HG03280 (cell line): ENCODE measurements at regions not wholly inside any gene's neighbourhood (a gene's known extent, or its start where the extent isn't known, plus 50 kb on each side); places are given as distances from the start of the nearest gene placed in this dataset.
"Not testable (repeated sequence)": the region's sequence is repeated elsewhere in the genome, so short reads cannot be mapped to it uniquely, and the experiment has no call there.

Source experiments
- ATAC-seq: cut with Tn5 transposase; IDR thresholded peaks from one replicate; pipeline ENCODE4 v1.9.1; 2021; ENCODE audit warnings: mild to moderate bottlenecking, moderate library complexity; ENCODE audit not compliant: unreplicated experiment

DNA sequence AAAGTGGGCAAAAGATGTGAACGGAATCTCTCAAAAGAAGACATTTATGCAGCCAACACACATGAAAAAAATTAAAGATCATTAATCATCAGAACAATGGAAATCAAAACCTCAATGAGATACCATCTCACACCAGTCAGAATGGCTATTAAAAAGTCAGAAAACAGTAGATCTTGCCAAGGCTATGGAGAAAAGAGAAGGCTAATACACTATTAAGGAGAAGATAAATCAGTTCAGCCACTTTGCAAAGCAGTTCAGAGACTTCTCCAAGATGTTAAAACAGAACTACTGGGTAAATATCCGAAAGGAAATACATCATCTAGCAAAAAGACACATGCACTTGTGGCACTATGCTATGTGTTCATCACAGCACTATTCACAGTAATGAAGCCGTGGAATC lies 388.2 kb upstream of the LUZP2 start:
- ATAC-seq: no peak

GRCh38 chr11:24122291-24122690 lies 374.6 kb upstream of the LUZP2 start:
- no peak for ATAC-seq

DNA sequence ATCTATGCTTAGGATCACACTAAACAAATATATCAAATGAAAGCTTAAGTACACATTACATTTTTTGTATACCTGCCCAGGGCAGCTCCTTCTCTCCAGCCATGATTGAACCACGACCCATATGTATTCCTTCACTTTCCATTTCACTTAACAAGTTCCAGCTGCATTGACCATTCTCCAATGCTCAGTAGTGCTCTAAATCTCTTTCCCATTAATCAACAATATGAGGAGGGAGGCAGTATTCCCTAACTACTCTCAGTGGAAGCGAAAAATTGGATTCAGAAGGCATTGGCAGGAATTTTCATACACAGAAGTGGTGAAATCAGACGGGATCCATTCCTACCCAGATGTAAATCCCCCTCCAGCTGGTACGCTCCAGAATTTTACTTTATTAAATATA lies 372.0 kb upstream of the LUZP2 start:
- no peak for ATAC-seq

DNA sequence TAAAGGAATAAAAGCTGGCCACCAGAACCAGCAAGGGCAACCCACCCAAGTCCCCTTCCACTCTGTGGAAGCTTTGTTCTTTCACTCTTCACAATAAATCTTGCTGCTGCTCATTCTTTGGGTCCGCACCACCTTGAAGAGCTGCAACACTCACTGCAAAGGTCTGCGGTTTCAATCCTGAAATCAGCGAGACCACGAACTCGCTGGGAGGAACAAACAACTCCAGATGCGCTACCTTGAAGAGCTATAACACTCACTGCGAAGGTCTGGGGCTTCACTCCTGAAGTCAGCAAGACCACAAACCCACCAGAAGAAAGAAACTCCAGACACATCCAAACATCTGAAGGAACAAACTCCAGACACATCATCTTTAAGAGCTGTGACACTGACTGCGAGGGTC lies 365.2 kb upstream of the LUZP2 start:
- no peak for ATAC-seq

GRCh38 chr11:24132471-24132870 lies 364.4 kb upstream of the LUZP2 start:
- no peak for ATAC-seq

GRCh38 chr11:24134879-24135589 lies 361.8 kb upstream of the LUZP2 start:
- no peak for ATAC-seq

GRCh38 chr11:24142062-24142461 lies 354.8 kb upstream of the LUZP2 start:
- ATAC-seq: no peak

DNA sequence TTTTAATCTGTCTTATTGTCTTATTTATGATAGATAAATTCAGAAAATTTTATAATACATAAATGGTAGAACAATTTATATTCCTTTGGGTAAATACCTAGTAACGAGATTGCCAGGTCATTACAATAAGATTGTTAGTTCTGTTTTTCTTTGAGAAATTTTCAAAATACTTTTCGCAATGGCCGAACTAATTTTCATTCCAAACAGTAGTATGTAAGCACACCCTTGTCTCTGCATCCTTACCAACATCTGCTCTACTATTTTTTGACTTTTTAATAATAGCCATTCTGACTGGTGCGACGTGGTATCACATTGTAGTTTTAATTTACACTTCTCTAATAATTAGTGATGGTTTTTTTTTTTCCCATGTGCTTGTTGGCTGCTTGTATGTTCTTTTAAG lies 351.4 kb upstream of the LUZP2 start:
- no peak for ATAC-seq

- no peak for ATAC-seq
Measured at GRCh38 chr11:24153337-24153736, 343.5 kb upstream of the LUZP2 start.

DNA sequence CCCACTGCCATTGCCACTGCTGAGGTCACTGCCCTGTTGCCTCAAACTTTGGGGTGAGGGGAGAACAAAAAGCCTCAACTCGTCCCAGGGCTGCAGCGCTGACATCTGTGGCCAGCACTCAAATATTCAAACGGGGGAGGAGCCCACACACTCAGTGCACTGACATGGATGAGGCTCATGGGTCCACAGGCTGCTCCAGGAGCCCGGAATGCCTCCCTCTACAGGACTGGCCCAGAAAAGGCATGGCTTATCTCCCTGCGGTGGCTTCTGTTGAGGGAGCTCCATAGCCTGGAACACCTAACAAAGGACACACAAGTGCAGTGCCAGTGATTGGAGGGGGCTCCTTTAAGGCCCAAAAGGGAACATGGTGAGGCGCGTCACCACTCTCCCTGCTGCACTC lies 341.1 kb upstream of the LUZP2 start:
- ATAC-seq: no peak

GRCh38 chr11:24157316-24157715 lies 339.5 kb upstream of the LUZP2 start:
- no peak for ATAC-seq

GRCh38 chr11:24161587-24161986 lies 335.3 kb upstream of the LUZP2 start:
- ATAC-seq: no peak

DNA sequence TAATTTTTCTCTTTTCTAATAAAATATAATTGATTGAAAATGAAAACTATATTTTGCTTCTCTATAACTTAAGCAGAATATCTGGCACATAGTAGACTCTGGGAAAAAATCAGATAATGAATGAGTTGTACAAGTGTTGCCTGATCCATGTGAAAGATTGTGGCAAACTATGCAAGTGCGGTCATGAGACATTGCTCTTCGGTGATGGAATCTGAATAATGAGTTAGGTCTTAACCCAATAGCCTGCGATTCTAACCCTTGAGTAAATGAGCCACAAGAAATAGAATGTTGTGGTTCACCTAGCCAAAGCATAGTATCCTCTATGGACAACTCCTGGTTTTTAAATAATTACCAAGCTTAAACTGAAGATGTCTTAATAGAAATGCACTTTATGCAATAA lies 333.7 kb upstream of the LUZP2 start:
- no peak for ATAC-seq

DNA sequence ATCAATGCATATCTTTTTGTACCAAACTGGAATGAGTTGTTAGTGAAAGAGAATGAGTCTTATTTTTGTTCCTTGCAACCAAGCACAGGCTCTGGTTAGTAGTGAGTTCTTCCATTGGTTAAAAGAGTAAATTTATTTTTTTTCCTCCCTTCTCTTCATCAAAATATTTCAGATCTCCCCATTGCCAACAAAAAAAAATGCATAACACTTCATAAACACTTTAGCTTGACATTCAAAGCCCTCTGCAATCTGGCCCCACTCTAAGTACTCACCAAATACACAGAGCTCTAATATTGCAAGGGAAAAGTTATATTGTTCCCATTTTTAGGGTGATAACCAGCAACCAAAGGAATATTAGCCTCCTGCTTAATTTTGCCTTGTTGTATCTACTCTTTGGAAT lies 333.0 kb upstream of the LUZP2 start:
- no peak for ATAC-seq

DNA sequence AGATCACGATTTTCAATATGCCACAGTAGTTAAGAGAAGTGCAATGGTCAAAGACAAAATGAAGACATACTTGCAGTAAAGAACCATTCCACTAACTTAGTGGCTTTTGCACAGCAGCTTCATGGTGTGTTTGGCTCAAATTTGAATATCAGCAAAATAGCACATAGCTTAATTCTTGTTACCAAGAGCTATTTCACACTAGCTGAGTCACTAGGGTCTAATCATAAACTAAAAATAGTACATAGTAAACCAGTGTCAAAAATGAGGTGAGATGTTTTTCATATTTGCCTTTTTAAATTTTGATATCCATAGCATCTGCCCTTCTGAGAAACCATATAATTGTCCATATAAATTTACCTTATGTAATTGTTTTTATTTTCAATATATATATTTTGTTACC lies 325.0 kb upstream of the LUZP2 start:
- ATAC-seq: no peak

GRCh38 chr11:24181395-24182047 lies 315.3 kb upstream of the LUZP2 start:
- no peak for ATAC-seq

- not testable (repeated sequence) for ATAC-seq
Measured at GRCh38 chr11:24185535-24185934, 311.3 kb upstream of the LUZP2 start.

- no peak for ATAC-seq
Measured at GRCh38 chr11:24196733-24197132, 300.1 kb upstream of the LUZP2 start.

- no peak for ATAC-seq
Measured at GRCh38 chr11:24198481-24198880, 298.4 kb upstream of the LUZP2 start.

DNA sequence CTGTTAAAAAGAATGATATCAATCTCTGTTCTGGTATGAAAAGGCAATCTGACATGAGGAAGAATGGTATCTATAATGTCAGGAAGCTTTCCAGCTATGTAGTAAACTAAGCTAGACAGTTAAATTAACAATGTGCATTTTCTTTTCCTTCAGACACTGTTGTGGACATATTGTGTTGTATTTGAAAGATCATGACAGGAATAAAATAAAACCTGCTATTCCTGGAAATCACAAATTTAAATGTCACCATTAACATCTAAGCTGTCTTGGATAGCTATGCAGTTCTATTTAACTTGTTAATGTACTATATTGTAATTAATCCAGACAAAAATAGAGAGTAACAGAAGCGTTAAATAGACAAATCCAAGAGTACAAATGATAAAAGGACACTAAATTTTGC lies 297.4 kb upstream of the LUZP2 start:
- no peak for ATAC-seq

DNA sequence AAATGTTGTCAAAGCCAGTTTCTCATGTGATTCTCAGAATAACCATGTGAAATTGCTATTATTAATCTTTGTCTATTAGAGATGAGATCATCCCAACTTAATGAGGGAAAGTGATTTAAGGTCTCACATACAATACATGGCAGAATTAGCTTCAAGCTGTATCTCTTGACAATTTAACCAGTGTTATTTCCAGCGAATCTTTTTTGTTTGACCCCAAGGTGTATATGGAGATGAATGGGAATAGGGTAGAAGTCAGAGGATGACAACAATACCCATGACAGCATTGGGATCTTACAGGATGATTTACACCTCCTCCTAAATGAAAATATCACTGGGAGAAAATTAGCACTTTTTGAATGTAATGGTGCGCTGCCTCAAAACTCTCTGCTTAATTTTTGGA lies 290.8 kb upstream of the LUZP2 start:
- ATAC-seq: no peak

DNA sequence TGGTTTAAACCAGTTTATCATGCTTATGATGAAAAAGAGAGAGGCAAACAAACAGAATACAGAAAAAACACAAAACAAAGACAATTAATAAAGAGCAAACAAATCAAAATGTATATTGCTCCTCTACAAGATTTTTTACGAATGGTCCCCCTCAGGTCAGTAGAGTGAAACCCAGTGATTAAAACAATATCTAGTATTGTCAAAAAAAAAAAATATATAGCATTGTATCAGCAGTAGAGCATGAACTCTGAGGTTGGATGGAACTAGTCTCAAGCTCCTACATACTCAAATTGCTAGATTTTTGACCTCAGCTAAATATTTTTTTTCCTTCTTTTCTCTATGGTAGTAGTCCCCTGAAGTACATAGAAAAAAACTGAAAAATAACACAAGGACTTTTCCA lies 290.3 kb upstream of the LUZP2 start:
- no peak for ATAC-seq

- no peak for ATAC-seq
Measured at GRCh38 chr11:24216488-24216887, 280.4 kb upstream of the LUZP2 start.
